HG03439 (cell line): ENCODE measurements at regions not wholly inside any gene's neighbourhood (a gene's known extent, or its start where the extent isn't known, plus 50 kb on each side); places are given as distances from the start of the nearest gene placed in this dataset.
"Not testable (repeated sequence)": the region's sequence is repeated elsewhere in the genome, so short reads cannot be mapped to it uniquely, and the experiment has no call there.

Experiments used
- ATAC-seq: cut with Tn5 transposase; IDR thresholded peaks from one replicate; pipeline ENCODE4 v1.9.1; 2021; ENCODE audit warnings: mild to moderate bottlenecking, moderate library complexity; ENCODE audit not compliant: unreplicated experiment

DNA sequence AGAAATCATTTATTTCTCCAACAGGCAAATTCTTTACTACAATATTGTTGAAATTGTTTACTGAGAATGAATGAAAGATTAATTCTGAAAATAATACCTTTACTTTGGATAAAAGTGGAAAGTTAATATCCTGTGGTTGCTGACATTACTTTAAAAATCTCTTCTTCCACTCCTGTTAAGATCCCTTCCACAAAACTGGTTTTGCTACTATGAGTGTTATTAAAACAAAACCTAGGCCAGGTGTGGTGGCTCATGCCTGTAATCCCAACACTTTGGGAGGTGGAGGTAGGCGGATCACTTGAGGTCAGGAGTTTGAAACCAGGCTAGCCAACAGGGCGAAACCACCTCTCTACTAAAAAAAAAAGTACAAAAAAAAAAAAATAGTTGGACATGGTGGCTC, 123.9 kb upstream of the CCDC150 start:
- no peak for ATAC-seq

DNA sequence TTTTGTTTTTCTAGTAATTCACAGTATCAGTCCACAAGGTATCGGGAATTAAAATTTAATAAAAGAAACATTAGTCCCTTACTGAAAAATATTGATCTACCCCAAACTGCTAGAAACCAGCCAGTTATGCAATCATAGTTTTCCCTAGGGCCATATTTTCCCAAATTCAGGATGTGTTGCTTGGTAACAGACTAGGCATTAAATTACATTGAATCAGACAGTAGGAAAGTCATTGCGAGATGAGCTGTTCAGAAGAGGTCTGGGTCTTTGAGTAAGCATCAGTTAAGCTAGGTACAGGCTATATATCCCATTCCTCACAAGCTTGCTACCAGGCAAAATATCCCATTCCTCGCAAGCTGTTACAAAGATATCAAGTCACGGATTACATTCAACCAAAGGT, 123.0 kb upstream of the CCDC150 start:
- ATAC-seq, result no peak

DNA sequence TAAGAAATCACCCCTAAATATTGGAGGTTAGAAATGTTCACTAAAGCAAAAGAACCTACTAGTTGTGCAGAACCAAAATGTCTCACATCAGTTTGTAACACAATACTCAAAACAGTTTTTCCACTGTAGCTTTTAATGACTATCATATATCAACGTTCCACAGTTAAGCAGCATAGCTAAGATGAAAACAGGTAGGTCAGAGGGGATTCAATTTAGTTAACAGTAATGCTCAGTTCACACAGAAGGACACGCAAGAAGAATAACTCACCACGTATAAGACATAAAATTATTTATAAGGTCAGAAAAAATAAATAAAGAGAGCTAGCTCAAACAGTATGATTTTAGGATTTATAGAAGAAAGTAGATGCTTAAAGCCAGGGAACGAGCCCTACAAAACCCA, 118.9 kb upstream of the CCDC150 start:
- ATAC-seq, result no peak

DNA sequence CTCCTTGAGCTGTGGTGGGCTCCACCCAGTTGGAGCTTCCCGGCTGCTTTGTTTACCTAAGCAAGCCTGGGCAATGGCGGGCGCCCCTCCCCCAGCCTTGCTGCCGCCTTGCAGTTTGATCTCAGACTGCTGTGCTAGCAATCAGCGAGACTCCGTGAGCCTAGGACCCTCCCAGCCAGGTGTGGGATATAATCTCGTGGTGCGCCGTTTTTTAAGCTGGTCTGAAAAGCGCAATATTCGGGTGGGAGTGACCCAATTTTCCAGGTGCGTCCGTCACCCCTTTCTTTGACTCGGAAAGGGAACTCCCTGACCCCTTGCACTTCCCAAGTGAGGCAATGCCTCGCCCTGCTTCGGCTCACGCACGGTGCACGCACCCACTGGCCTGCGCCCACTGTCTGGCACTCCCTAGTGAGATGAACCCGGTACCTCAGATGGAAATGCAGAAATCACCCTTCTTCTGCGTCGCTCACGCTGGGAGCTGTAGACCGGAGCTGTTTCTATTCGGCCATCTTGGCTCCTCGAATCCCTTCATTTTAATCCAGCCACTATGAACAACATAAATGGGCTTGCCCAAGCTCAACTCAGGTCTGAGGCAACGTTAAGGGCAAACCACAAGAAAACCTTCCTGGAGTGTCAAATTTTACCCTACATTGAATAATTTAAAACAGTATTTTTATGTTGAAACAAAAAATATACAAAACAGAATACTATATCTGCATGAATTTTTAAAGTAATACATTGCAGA, 112.4 kb upstream of the CCDC150 start:
- ATAC-seq, result not testable (repeated sequence)

DNA sequence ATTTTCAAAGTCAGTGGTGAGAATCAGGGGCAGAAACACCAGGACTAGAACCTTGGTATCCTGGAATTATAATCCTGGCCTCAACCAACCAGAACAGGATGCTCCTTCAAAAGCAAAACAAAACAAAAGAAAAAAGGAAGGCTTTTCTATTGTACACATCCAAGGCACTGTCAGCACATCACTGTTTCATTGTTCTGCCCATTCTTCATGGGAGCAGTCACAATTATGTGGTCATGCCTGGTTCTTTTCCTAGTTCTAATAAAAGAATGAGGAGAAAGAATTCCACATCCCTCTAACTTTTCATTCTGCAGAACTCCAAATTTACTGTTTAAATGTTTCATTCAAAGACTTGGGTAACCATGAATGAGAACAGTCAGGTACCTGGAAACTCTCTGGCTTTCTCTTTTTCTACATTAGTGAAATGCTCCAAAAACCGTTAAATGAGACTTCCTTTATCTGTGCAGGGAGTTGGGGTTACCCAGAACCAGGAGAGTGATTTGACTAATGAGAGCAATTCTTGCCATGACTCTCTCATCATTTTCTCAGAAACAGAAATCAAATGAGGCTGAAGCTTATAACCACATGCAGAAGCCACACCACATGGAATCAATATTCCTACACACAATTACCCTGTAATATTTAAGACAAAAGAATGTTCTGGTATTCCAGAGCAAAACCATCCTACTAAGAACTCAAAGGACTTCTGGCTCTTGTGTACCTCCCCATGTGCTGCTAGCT, 110.9 kb upstream of the CCDC150 start:
- no peak for ATAC-seq

DNA sequence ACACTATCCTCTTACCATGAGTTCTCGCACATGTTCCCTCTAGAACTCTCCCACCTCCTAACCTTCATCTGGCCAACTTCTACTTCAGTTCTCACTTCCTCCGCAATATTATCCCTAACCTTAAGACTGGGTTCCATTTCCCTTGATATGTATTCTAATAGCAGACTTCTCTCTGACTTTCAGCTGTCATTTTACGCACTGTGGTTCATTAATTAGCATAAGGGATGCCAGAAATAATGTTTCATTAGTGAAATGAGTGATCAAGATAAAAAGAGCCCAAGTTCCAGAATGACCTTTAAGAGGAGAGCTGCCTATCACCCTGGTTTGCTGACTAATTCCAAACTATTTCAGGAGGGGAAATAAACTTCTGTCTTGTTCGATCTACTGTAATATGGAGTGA, 108.6 kb upstream of the CCDC150 start:
- no peak for ATAC-seq

DNA sequence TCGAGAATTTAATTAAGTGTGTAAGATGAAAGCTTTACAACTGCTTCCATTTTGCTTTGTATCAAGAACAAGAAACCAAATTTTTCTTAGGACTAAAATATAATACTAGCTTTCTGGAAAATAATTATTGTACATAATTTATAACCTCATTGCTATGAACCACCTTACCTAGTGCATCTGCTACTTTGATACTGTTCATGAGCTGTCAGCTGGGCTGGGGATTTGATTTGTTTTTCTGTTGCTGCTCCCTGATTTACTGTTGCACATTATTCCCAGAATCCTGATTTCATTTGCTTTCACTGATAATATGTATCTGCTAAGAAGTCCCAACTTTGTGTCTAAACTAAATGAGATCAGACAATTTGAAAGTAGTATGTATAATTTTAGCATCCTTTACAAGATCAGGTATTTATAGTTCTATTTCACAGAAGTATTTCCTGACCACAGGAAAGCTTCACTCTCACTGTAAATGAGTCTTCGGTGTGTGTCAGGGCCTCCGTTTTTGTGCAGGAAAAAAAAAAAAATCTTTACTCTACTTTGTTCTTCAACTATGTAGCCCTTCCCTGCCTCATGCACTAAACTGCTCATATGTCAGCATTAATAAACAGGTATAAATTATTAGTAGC, 105.6 kb upstream of the CCDC150 start:
- ATAC-seq, result no peak

DNA sequence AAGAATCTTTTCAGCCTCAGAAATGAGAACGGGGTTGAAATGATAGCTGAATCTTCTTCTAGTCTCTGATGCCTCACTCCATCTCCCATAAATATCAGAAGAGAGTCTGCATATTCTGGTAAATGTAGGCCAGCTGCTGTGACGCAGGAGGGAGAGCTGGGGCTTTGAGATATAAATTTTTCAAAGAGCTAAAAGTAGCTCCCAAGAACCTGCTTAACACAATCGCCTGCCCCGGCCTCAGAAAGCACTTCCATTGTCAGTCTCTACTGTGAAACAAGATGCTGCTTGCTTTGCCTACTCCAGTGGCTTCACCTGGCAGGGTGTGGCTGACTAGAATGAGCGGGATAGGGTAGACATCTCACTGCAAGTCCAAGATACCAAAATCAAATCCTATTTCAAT, 105.0 kb upstream of the CCDC150 start:
- ATAC-seq, result no peak

DNA sequence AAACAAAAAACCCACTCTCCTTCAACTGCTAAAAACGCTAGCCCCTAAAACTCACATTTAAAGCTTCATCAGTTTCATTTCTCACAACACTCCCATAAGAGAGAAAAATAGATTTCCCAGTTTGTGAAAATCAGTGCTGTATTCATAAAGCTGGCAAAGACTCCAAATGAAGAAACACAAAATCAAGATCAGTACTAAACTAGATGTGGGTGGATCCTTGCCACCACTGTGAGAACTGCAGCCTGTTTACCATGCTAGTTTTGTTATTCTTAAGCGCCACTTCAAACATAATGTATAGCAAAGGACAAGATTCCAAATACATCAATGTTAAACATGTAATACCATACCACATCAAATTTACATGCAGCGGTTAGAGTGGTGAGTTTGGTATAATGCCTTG, 104.5 kb upstream of the CCDC150 start:
- no peak for ATAC-seq

DNA sequence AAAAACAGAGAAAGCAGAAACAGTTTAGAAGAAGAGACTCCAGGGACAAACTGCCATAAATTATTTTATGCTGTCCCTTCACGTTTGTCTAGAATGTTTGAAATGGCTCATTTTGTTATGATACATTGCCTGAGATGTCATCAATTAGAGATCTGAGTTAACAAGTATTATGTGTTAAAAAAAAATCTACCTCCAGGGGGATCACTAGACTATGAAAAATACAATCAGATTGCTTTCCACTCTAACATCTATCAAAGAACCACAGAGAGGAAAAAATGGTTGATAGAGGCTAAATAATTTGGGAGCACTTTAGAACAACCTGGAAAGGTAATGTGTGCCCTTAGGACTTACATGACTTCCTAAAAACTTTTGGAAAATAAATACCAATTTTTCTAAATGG, 103.8 kb upstream of the CCDC150 start:
- ATAC-seq, result no peak

DNA sequence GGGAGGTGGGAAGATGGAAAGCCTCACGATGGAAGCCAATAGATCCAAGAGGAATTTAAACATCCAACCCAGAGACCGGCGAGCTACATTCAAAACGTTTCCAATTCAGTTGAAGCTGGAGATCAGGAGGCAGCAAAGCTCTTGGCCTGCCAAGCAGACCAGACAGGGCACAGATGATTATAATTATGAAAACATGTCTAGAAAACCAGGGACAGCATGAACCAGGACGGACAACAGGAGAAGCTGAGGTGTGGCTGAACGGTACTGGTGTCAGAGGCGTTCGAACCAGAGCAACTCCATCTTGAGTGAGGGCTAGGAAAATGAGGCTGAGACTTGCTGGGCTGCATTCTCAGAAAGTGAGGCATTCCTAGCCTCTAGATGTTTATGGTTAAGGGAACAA, 102.2 kb upstream of the CCDC150 start:
- ATAC-seq, result no peak

DNA sequence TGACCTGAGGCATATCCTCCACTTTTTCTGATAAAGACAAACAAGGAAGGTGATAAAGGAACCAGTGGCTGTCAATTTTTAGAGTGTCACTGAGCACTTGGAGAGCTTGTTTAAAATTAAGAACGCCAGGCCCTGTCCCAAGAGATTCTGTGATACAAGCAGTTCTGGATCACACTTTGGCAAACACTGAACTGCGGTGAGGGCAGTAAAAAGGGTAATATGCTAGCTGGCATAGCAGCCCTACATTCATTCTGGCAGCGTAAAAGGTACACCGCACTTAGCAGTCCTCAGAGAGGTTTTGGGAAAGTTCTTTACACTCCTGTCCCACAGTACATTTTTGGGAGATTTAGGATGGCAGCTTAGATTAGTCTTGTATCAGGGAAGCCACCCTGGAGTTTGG, 101.3 kb upstream of the CCDC150 start:
- ATAC-seq, result no peak

DNA sequence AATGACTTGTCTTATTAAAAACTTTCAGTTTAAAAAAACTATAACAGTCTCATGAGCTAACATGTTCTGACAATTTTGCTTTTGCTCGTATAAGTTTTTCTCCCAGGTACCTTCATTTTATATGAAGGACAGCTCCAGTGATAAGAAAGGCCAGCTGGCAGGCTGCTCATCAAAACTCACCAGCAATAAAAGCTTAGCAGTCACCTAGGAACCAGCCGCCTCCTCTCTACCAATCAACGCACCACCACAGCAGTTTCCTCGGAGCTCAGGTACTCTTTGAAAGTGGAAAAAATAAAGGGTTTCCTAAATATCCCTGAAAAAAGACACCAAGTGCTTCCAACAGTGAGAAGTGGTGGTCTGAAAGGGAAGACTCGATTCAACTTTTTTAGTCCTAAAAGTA, 100.9 kb upstream of the CCDC150 start:
- no peak for ATAC-seq

DNA sequence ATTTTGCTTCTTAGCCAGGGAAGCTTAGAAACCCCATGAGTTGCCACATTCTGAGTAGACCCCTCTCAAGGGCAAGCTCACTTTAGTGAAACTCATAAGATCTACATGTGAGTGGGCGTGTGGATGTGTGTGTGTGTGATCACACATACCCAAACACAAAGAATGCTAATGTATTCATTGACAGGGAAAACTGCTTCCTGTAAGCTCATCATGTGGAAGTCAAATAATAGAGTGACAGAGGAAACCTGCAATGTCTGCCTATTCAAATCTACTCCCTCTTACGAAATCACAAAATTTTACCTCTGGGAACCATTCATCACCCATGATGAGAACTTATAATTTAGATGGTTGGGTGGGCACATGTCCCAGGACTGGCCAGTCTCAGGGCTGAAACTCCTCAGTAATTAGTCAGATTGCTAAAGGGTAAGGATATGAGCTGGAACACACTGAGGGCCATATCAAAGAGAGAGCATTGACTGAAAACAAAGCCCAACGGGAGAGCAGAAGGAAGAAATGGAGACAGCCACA, 94.5 kb upstream of the CCDC150 start:
- ATAC-seq, result no peak

DNA sequence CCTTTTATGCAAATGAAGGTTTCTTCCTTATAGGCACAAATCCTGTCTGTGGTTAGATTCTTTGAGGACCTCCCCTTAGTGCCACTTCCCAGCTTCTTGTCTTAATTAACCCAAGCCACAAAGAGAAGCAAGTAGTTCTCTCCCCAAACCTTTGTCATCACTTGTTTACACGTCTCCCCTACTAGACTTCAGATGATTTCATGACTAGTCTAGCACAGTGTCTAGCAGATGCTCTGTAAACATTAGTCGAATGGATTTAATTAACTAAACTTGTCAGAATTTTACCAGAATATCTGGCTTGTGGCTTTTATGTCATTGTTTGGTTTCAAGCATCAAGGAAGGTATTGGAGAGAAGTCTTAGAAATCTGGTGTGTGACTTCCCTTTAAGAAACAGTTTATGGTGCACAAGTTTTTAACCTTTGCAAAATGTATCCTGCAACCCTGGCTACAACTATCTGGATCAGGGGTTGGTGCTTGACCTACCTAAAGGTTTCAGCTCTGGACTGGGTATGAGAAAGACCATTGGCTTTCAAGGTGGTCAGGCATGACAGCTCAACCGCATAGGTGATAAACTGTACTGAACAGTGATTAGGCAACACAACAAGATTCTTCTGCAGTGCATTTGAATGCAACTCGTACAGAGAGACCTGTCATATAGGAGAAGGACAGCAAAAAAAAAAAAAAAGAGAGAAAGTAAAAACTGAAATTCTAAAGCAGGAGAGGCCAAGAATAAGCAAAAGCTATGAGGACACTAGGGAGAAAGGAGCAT, 93.2 kb upstream of the CCDC150 start:
- no peak for ATAC-seq

DNA sequence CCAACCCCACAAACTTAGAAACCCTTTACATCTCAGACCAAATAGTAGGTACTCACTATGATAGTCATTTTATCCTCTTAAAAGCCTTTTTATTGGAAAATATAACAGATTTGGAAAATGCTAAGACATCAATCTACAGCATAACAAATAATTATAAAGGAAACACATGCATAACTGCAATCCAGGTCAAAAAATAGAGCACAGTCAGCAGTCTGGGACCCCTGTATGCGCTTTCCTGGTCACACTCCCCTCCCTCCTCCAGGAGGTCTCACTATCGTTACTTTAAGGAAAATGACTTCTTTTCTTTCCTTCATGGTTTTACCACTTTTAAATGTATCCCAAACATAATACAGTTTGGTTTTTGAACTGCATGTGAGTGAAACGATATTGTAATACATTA, 90.5 kb upstream of the CCDC150 start:
- no peak for ATAC-seq

DNA sequence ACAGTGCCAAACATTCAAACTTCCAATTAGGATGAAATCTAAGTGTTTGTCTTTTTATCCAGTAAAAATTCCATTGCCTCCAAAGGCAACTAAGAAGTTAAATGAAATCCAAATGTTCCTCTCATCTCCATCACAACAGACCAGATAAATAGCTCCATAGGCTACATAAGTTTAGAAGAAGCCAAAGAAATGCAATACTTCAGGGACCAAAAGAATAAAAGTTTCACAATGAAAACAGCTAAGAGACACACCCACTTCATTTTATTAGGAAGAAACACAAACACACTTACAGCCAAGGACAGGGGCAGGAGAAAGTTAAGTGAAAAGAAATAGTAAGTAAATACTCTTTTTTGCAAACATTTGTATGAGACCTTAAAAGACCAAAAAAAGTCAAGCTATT, 88.5 kb upstream of the CCDC150 start:
- ATAC-seq, result no peak

DNA sequence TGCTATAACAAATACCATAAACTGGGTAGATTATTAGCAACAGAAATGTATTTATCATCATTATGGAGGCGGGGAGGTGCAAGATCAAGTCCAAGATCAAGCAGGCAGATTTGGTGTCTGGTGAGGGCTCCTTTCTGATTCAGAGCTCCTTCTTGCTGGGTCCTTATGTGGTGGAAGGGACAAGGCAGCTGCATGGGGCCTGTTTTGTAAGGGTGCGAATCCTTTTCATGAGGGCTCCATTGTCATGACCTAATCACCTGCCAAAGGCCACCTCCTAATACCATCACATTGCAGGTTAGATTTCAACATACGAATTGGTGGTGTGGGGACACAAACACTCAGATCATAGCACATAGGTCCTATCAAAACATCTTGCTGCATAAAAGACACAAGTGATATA, 84.4 kb upstream of the CCDC150 start:
- no peak for ATAC-seq

DNA sequence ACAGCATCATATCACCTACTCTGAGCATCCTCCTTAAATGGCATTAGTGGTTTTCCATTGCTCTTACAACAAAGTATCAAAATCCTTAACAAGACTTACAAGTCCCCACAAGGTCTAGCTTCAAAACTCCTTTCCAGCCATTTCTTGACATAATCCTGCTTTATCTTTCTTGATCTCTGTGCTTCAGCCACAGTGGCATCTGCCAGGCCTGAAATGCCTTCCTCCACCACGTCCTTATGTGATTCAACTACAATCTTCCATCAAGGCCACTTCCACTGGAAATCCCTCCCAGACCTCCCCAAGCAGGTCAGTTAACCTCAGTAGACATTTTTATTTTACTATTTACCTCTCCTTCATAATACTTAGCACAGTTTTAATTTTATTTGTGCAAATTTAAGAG, 83.8 kb upstream of the CCDC150 start:
- ATAC-seq, result no peak

DNA sequence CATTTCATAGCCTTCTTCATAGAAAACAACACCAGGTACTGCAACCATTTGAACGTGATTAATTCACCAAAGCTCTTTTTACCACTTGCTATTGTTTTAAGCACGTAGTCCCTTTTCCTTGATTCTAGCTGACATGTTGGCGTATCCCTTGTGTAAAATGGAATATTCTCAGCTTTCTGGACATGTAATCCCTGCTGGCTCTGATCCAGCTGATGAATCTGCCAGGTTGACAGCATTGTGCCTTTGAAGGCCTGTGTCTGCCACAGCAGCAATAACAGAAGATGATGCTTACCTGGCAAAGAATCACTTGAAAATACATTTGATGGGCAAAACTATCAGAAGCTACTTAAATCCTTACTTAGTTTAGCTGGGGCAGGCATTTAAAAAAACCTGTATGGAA, 81.0 kb upstream of the CCDC150 start:
- no peak for ATAC-seq

DNA sequence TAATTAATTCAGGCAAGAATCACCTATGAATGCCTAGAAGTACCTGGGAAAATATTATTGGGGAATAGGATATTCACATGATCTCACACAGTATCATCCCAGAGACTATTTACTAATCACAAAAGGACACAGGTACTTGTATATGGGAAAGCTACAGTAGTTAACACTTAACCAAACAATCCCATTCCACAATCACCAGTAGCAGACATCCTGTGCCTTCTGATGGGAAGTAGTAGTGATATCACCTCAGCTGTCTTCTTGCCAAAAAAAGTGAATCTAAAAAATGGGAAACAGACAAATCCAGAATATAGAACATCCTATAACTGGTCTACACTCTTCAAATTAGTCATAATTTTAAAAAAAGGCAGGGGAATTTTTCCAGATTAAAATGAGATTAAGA, 75.6 kb upstream of the CCDC150 start:
- ATAC-seq, result no peak
